Stomach (tissue), 8 donors: ENCODE measurements at regions not wholly inside any gene's neighbourhood (a gene's known extent, or its start where the extent isn't known, plus 50 kb on each side); places are given as distances from the start of the nearest gene placed in this dataset.
A peak's percentile ranks its signal among the peaks of the same experiment; 100 is the strongest.

ENCODE experiments used
- DNase-seq, 2 donors: peaks; one replicate each; pipeline versions ENCODE4 v3.0.0 to v3.0.0-alpha.2; 2013 to 2019
- H3K27ac ChIP-seq, 5 donors: fragments of 200-600 bp in 4 of 5; sonication (generic) in 4 of 5; one replicate each; pipeline ENCODE4 v1.5.1; 2013 to 2019; ENCODE audit warnings: mild to moderate bottlenecking in 1 of 5, moderate library complexity in 1 of 5
- H3K27me3 ChIP-seq, 3 donors: fragments of 200-600 bp; sonication (generic); one replicate each; pipeline ENCODE4 v1.5.1; 2017 to 2019; ENCODE audit warnings: mixed run types in 1 of 3
- H3K36me3 ChIP-seq, 4 donors: fragments of 200-600 bp; sonication (generic); 1 replicate in 3 of 4; 2 replicates in 1 of 4; pipeline ENCODE4 v1.5.1; 2016 to 2019
- H3K4me1 ChIP-seq, 4 donors: fragments of 200-600 bp; sonication (generic); one replicate each; pipeline ENCODE4 v1.5.1; 2016 to 2019
- H3K4me3 ChIP-seq, 4 donors: fragments of 200-600 bp; sonication (generic) in 3 of 4; one replicate each; pipeline ENCODE4 v1.5.1; 2016 to 2019; ENCODE audit warnings: mild to moderate bottlenecking in 1 of 4
- H3K9me3 ChIP-seq, 4 donors: fragments of 200-600 bp; sonication (generic); one replicate each; pipeline ENCODE4 v1.5.1; 2016 to 2019
- EP300 ChIP-seq: sonication (generic); formaldehyde crosslinking; IDR thresholded peaks from one replicate; pipeline ENCODE4 v1.6.1; 2017; ENCODE audit warnings: antibody characterized with exemption
- POLR2A ChIP-seq, 4 donors: fragments of 450-650 bp; IDR thresholded peaks; one replicate each; pipeline ENCODE4 v1.6.1; 2016; ENCODE audit warnings: antibody characterized with exemption in 4 of 4, control low read depth in 2 of 4, mild to moderate bottlenecking in 1 of 4, moderate library complexity in 1 of 4
- POLR2AphosphoS5 ChIP-seq, 3 donors: sonication (generic); formaldehyde crosslinking; IDR thresholded peaks; one replicate each; pipeline ENCODE4 v1.6.1; 2016; ENCODE audit warnings: antibody characterized with exemption in 3 of 3
- WGBS, 5 donors: extraction: QIAGEN DNeasy Blood & Tissue Kit in 3 of 5; methylation state at CpG; one replicate each; pipeline versions ENCODE4 v1.1.5 to v1.1.7; 2013 to 2018; 5-methylcytosine and 5-hydroxymethylcytosine counted together
- intact Hi-C: fragments of 100-400 bp; cut with DNase I; formaldehyde crosslinking; loops from one replicate; pipeline ENCODE4 v1.15.1; 2023; ENCODE audit warnings: low total_unique reads
- TF ChIP-seq, protein P1 (sequence below), 7 experiments: fragments of 450-650 bp in 4 of 7; fragments of 200-600 bp in 3 of 7; sonication (generic) in 3 of 7; IDR thresholded peaks; one replicate each; pipeline ENCODE4 v1.5.1; 2016 to 2019; ENCODE audit warnings: antibody characterized with exemption in 7 of 7, control low read depth in 2 of 7, mild to moderate bottlenecking in 1 of 7
- donor health status: healthy with polysubstance abuse.
- donor health status: Bipolar disorder and iron deficiency.
- donor health status: healthy.

DNA sequence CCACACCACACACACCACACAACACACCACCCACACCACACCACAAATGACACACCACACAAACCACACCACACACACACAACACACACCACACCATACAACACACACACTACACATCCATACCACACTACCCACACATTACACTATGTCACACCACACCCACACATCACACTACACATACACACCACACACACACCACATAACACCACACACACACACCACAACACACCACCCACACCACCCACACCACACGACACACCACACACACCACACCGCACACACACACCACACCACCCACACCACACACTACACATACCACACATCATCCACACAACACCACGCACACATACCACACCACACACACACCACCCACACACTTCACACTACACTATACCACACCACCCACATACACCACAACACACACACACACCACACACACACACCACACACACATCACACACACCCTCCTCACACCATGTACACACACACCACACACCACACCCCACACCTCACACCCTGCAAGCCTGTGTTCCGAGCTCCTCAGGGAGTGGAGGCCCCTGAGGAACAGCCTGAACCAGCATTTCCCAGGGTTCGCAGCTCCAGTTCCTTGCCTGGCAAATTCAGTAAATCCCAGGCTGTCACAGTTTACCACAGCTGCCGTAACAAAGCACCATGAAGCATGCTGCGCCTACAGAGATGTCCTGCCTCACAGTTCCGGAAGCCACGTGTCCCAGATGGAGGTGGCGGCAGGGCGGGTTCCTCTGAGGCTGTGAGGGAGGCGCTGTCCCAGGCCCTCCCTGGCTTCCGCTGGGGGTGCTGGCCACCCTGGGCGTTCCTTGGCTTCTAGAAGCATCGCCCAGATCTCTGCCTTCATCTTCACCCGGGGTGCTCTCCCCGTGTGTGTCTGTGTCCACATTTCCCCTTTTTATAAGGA lies 69.8 kb upstream of the ATP5PO start:
- H3K4me1 ChIP-seq, result no peaks in the 10 kb centered on the region
- H3K27me3 ChIP-seq, result peaks cover 0 to 9% (median 0%) of the 10 kb centered on the region in 3 donors
- intact Hi-C loops, result no loop called here
- WGBS, 5 donors, result 70 to 85% (median 82%) methylated on average over 12 to 17 of the region's 17 CpGs
- no peak overlapping the region for H3K27ac ChIP-seq
- no peak overlapping the region for H3K4me3 ChIP-seq
- H3K36me3 ChIP-seq, result no peaks in the 10 kb centered on the region
- TF ChIP-seq POLR2AphosphoS5 (IDR thresholded peaks at IDR 0.05), result no peak
- TF ChIP-seq POLR2A (IDR thresholded peaks at IDR 0.05), result no peak
- TF ChIP-seq EP300, result no peak
- TF ChIP-seq, protein P1, sequence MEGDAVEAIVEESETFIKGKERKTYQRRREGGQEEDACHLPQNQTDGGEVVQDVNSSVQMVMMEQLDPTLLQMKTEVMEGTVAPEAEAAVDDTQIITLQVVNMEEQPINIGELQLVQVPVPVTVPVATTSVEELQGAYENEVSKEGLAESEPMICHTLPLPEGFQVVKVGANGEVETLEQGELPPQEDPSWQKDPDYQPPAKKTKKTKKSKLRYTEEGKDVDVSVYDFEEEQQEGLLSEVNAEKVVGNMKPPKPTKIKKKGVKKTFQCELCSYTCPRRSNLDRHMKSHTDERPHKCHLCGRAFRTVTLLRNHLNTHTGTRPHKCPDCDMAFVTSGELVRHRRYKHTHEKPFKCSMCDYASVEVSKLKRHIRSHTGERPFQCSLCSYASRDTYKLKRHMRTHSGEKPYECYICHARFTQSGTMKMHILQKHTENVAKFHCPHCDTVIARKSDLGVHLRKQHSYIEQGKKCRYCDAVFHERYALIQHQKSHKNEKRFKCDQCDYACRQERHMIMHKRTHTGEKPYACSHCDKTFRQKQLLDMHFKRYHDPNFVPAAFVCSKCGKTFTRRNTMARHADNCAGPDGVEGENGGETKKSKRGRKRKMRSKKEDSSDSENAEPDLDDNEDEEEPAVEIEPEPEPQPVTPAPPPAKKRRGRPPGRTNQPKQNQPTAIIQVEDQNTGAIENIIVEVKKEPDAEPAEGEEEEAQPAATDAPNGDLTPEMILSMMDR (IDR thresholded peaks at IDR 0.05), result no peak
- H3K9me3 ChIP-seq, result no peaks in the 10 kb centered on the region
- no peak for DNase-seq

DNA sequence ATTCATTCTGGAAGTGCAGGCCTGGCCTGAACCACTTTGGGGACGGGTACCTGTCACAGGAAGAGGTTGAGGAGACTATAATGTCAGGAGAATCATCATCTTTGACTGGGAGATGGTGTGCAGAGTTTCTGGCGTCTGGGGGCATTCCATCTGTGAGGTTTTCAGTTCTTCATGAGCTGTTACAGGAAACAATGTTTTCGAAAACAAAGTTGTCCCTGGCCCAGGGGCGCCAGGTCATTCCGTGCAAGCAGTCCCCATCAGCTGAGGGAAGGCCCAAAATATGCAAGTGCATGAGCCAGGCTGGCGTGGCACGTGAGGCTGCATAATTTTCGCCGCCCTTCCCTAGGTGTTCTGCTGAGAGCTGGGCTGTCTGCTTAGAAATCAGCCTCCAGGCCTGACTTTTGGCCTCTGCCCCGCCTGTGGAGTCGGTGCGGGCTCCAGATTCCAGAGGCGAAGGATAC lies 68.4 kb upstream of the ATP5PO start:
- no peak for DNase-seq
- H3K36me3 ChIP-seq, result no peaks in the 10 kb centered on the region
- 84 to 94% (median 89%) methylated on average over 11 to 13 of the region's 13 CpGs for WGBS, 5 donors
- TF ChIP-seq POLR2A (IDR thresholded peaks at IDR 0.05) (no peak), EP300 (no peak), POLR2AphosphoS5 (IDR thresholded peaks at IDR 0.05) (no peak)
- TF ChIP-seq, protein P1 (IDR thresholded peaks at IDR 0.05), result no peak
- no peaks in the 10 kb centered on the region for H3K4me1 ChIP-seq
- intact Hi-C loops, result no loop called here
- no peak overlapping the region for H3K4me3 ChIP-seq
- H3K27me3 ChIP-seq, result peaks cover 0 to 9% (median 0%) of the 10 kb centered on the region in 3 donors
- H3K9me3 ChIP-seq, result no peaks in the 10 kb centered on the region
- no peak overlapping the region for H3K27ac ChIP-seq

DNA sequence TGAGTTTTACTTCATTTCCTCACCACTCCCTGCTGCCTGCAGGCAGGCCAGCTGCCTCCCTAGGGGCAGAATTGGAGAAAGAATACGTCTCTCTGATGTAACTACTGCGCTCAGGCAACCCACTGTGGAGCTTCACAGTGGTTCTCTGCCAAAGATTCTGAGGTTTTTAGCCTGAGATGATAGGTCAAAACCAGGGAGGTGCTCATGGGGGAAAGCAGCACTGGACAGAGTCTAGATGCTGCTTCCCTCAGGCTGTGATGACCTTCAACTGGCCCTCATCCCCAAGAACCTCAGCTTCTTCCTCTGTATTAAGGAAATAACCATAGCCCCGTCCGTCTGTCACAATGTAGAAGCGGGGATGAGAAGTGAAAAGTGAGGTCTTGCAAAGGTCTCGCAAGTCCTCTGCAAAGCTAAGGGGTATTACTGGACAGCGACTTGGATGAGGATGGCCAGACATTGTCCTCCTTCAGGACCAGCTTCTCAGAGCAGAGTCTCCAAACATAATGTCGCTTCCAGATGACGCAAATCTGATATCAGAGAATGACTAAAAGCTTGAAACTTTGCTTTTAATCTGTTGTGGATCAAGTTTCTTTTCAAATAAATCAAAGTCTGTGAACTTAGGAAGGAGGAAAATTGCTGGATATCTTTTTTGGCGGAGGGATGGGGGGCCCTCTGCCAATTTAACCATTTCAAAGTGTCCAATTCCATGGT lies 65.9 kb upstream of the ATP5PO start:
- no peaks in the 10 kb centered on the region for H3K36me3 ChIP-seq
- intact Hi-C loops, result no loop called here
- H3K4me1 ChIP-seq, result peaks cover 0 to 12% (median 0%) of the 10 kb centered on the region in 4 donors
- H3K4me3 ChIP-seq, result no peak overlapping the region
- no peak for TF ChIP-seq POLR2A (IDR thresholded peaks at IDR 0.05)
- TF ChIP-seq EP300, result no peak
- TF ChIP-seq POLR2AphosphoS5 (IDR thresholded peaks at IDR 0.05), result no peak
- TF ChIP-seq, protein P1 (IDR thresholded peaks at IDR 0.05), result no peak
- 75 to 82% (median 80%) methylated on average over 10 of the region's 10 CpGs for WGBS, 5 donors
- H3K27me3 ChIP-seq, result no peaks in the 10 kb centered on the region
- no peak overlapping the region for H3K27ac ChIP-seq
- H3K9me3 ChIP-seq, result no peaks in the 10 kb centered on the region
- DNase-seq, result peak in 1 of 2 donors; percentile 48

DNA sequence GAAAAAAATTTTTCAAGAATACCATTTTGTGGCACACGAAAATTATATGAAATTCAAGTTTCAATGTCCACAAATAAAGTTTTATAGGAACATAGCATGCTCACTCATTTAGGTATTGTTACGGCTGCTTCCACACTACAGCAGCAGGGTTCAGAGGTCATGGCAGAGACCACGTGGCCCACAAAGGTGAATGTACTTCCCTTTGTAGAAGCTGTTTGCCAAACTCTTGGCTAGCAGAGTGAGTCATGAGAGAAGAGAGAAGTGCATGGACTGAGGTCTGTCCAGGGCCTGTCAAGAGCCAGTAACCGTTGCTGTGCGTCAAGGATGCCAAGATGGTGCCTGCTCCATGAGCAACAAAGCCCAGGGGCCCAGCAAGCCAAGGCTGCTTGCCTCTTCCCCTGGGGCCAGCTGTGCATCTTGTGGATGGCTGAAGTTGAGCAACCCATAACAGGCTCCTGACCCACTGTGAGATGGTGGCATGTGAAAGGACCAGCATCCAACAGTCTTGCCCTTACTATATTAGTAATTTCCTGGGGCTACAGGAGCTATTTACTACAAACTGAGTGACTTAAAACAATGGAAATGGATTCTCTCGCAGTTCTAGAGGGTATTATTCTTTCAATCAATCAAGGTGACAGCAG lies 64.8 kb upstream of the ATP5PO start:
- no peak overlapping the region for H3K4me3 ChIP-seq
- no peaks in the 10 kb centered on the region for H3K36me3 ChIP-seq
- TF ChIP-seq POLR2A (IDR thresholded peaks at IDR 0.05) (no peak), POLR2AphosphoS5 (IDR thresholded peaks at IDR 0.05) (no peak)
- H3K27ac ChIP-seq, result no peak overlapping the region
- no peaks in the 10 kb centered on the region for H3K9me3 ChIP-seq
- WGBS, 5 donors, result 70 to 88% (median 74%) methylated on average over 6 of the region's 6 CpGs
- peaks cover 0 to 23% (median 4%) of the 10 kb centered on the region in 4 donors for H3K4me1 ChIP-seq
- intact Hi-C loops, result no loop called here
- H3K27me3 ChIP-seq, result no peaks in the 10 kb centered on the region
- DNase-seq, result no peak
